ENCODE measurements at regions not wholly inside any gene's neighbourhood (a gene's known extent, or its start where the extent isn't known, plus 50 kb on each side); places are given as distances from the start of the nearest gene placed in this dataset.
A peak's percentile ranks its signal among the peaks of the same experiment; 100 is the strongest.
"Not testable (repeated sequence)": the region's sequence is repeated elsewhere in the genome, so short reads cannot be mapped to it uniquely, and the experiment has no call there.

GRCh38 chr4:1558205-1558604, 125.9 kb downstream of the FAM53A start:
- no peak for DNase-seq

GRCh38 chr4:1557221-1557597, 126.9 kb downstream of the FAM53A start:
- DNase-seq = no peak

- DNase-seq = no peak
Observed at GRCh38 chr4:1556541-1557220, 127.4 kb downstream of the FAM53A start.

GRCh38 chr4:1554876-1555265, 129.2 kb downstream of the FAM53A start:
- no peak for DNase-seq

- DNase-seq = no peak
Observed at GRCh38 chr4:1554246-1554875, 129.8 kb downstream of the FAM53A start.

GRCh38 chr4:1553365-1553764, 130.7 kb downstream of the FAM53A start:
- no peak for DNase-seq

GRCh38 chr4:1552451-1552850, 131.7 kb downstream of the FAM53A start:
- no peak for DNase-seq

GRCh38 chr4:1551211-1551610, 132.9 kb downstream of the FAM53A start:
- no peak for DNase-seq

- no peak for DNase-seq
Observed at GRCh38 chr4:1550122-1551070, 133.7 kb downstream of the FAM53A start.

- DNase-seq = no peak
Observed at GRCh38 chr4:1549638-1550035, 134.5 kb downstream of the FAM53A start.

GRCh38 chr4:1548827-1549637, 135.1 kb downstream of the FAM53A start:
- DNase-seq = peak; percentile 26

GRCh38 chr4:1547856-1548826, 136.0 kb downstream of the FAM53A start:
- DNase-seq = no peak

- DNase-seq = no peak
Observed at GRCh38 chr4:1547131-1547855, 136.8 kb downstream of the FAM53A start.

- DNase-seq = no peak
Observed at GRCh38 chr4:1544861-1545281, 138.6 kb upstream of the NKX1-1 start.

- not testable (repeated sequence) for DNase-seq
Observed at GRCh38 chr4:1544435-1544834, 138.2 kb upstream of the NKX1-1 start.

GRCh38 chr4:1543976-1544375, 137.7 kb upstream of the NKX1-1 start:
- no peak for DNase-seq

- DNase-seq = no peak
Observed at GRCh38 chr4:1543561-1543960, 137.3 kb upstream of the NKX1-1 start.

- DNase-seq = no peak
Observed at GRCh38 chr4:1542516-1543320, 136.5 kb upstream of the NKX1-1 start.

GRCh38 chr4:1542226-1542490, 135.9 kb upstream of the NKX1-1 start:
- DNase-seq = no peak
